Inflammatory macrophage treated with lipopolysaccharide for 4 hours (primary cell): ENCODE measurements at regions not wholly inside any gene's neighbourhood (a gene's known extent, or its start where the extent isn't known, plus 50 kb on each side); places are given as distances from the start of the nearest gene placed in this dataset.
"Not testable (repeated sequence)": the region's sequence is repeated elsewhere in the genome, so short reads cannot be mapped to it uniquely, and the experiment has no call there.

ENCODE experiments used
- DNase-seq: peaks from one replicate; pipeline ENCODE4 v3.0.0-alpha.2; 2020

DNA sequence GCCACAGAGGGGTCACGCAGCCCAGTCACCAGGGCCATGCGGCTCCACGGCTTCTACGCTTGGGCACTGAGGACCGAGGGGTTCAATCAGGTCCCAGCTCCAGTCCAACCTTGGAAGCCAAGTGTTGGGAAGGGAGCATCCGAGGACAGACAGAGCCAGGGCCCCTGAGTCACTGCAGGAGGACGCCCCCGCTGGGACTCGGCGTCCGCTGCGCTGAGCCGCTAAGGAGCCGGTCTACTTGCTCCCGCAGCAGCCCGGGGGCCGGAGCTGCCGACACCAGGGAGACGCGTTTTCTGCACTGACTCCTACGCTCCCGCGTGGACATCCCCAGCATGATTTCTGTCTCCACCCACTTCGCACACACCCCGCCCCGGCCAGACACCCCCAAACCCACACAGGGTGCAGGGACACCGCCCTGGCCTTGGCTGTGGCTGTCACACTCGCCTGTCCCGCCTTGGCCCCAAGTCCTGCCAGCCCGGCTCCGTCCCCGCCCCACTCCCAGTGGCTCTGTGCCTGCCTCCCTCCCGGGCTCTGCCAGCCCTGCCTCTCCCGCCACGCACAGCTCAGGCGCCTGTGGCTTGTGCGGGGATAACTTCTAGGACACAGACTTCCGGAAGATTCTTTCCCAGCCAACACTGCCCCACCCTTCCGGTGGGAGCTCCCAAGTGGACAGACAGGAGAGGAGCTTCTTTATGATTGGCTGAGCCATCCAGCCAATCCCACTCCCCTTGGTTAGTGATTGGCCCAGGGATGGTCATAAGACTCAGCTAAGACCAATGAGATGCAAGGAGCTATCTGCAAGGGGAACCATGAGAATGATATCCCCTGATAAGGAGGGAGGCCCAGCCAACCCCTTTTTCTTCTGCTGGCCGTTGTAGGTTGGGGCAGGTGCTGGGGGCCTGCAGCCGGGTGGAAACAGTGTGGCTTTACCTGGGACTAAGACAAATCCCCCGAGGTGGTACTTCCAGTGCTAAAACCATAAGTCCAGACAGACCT, 118.9 kb upstream of the SFSWAP start:
- DNase-seq, result no peak

DNA sequence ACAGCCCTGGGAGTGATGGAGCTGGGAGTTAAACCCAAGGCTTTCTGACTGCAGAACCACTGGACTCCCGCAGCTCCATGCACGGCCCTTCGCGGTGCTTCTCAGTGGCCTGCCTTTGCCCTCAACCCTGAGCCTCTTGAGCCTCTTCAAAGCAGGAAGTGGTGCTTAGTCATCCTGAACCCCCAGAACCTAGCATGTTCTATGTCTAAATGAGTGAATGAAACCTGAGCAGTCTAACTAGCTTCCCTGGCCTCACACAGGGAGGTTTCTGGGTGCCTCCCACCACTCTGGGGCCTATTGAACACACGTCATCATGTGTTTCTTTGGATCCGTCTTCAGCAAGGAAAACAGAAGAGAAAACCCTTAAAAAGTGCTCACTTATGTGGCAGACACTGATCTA, 117.9 kb upstream of the SFSWAP start:
- DNase-seq, result peak; percentile 22

DNA sequence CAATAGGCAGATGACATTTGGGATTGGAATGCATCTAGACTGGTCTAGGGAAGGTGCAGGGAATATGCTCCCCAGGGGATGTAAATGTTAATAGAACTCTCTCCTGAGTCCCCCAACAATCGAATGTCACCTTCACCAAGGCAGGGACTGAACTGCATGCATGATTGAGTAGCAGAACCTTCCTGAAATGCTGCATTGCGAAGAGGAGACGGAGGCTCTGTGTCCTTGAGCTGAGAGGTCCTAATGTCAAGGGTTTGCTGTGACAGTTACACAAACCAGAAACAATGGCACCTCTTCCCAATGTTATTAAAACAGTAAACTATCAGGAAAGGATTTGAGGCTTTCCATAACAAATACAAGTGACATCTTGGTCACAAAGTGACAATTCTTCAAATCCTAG, 117.5 kb upstream of the SFSWAP start:
- no peak for DNase-seq

DNA sequence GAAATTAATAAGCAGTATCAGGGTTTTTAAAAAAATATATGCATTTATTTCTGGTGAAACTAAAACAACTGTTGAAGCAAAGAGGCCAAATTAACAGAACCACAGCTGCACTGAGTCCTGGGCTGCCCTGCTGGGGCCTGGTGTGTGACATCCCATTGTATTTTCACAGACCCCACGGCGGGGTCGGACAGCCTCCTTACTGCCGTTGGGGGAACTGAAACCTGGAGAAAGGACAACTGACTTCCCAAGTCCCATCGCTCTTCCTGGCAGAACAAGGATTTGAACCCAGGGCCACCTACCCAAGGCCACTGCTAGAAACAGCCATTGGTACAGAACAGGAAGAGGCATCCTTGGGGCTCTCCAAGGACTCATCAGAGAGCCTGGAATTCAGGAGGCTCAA, 114.8 kb upstream of the SFSWAP start:
- DNase-seq, result no peak

GRCh38 chr12:131597333-131597732, 113.6 kb upstream of the SFSWAP start:
- DNase-seq, result no peak

DNA sequence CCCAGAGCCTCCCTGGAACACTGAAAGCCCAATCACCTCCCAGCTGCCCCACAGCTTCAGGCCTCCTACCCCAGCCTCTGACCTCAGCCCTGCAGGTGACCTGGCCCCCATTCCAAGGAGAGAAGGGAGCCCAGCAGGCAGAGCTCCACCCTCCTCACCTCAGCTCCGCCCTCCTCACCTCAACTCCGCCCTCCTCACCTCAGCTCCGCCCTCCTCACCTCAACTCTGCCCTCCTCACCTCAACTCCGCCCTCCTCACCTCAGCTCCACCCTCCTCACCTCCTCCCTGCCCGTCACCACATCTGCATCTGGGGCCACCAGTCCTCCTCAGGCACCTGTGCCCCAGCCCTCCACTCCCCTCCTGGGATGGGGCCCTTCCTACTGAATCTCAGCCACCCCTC, 112.2 kb upstream of the SFSWAP start:
- no peak for DNase-seq

- peak; percentile 16 for DNase-seq
Observed at GRCh38 chr12:131599190-131600159, 111.4 kb upstream of the SFSWAP start.

DNA sequence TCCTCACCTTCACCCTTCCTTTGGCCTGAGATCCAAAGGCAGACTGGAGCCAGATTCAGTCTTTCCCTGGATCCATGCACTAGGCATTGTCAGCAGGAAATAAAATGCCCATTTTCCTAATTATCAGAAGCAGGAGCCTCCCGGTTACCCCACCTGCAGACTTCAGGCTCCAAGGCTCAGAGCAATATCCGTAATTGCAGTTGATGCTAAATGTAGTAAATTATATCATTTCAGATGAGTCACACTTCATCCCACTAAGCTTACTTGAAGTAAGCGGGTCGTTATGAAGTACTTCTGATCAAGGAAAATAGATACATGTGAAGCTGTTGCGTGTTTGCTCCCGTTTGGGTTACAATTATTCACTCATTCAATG, 110.7 kb upstream of the SFSWAP start:
- no peak for DNase-seq

DNA sequence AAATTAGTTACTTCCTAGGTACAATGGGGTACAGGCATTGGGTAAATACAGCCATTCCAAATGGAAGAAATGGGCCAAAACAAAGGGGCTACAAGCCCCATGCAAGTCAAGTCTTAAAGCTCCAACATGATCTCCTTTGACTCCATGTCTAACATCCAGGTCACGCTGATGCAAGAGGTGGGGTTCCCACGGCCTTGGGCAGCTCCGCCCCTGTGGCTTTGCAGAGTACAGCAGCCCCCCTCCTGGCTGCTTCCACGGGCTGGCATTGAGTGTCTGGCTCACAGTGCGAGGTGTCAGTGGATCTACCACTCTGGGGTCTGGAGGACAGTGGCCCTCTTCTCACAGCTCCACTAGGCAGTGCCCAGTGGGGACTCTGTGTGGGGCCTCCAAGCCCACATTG, 109.4 kb upstream of the SFSWAP start:
- not testable (repeated sequence) for DNase-seq

DNA sequence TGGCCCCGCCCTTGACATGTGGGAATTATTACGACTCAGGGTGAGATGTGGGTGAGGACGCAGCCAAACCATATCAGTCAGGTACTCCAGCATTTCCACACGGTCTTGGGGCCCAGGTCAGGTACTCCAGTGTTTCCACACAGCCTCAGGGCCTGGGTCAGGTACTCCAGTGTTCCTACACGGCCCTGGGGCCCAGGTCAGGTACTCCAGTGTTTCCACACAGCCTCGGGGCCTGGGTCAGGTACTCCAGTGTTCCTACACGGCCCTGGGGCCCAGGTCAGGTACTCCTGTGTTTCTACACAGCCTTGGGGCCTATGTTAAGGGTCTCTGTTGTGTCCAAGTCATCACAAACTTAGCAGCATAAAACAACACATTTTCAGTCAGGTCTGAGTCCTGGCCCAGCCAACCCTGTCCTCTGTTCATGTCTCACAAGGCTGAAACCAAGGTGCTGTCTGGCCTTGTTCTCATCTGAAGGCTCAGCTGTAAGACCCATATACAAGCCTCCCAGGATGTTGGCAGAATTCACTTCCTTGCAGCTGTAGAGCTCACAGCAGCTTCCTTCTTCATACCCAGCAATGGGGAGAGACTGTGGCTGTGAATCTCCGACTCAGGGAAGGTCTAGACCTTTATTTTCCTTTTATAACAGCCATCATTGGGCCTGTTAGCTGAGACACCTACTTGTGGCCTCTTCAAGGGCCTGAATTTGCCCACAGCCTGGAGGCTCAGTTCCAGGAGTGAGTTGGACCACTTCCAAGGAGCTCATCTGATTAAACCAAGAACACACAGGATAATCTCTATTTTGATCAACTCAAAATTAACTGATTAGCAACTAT, 107.6 kb upstream of the SFSWAP start:
- DNase-seq, result no peak

GRCh38 chr12:131603939-131604795, 106.7 kb upstream of the SFSWAP start:
- DNase-seq, result peak; percentile 46

- no peak for DNase-seq
Observed at GRCh38 chr12:131604859-131605258, 106.0 kb upstream of the SFSWAP start.

- DNase-seq, result no peak
Observed at GRCh38 chr12:131605304-131605829, 105.5 kb upstream of the SFSWAP start.

DNA sequence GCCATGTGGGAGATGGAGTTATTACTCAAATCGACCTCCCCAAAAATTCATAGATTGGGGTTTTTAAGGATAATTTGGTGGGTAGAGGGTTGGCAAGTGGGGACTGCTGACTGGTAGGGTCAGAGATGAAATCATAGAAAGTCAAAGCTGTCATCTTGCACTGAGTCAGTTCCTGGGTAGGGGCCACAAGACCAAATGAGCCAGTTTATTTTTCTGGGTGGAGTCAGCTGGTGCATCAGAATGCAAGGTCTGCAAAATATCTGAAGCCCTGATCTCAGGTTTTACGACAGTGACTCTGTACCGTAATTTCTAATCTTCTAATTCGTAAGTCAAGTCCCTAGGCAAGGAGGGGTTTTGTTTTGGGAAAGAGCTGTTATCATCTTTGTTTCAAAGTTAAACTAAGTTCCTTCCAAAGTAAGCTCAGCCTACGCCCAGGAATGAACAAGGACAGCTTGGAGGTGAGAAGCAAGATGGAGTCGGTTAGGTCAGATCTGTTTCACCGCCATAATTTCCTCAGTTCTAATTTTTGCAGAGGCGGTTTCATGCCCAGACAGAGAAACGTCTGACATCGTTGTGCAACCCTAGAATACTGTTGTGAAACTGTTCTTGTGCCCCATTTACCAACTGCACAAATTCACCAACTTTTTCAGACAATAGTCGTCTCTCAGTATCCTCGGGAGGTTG, 104.5 kb upstream of the SFSWAP start:
- DNase-seq, result peak; percentile 85

DNA sequence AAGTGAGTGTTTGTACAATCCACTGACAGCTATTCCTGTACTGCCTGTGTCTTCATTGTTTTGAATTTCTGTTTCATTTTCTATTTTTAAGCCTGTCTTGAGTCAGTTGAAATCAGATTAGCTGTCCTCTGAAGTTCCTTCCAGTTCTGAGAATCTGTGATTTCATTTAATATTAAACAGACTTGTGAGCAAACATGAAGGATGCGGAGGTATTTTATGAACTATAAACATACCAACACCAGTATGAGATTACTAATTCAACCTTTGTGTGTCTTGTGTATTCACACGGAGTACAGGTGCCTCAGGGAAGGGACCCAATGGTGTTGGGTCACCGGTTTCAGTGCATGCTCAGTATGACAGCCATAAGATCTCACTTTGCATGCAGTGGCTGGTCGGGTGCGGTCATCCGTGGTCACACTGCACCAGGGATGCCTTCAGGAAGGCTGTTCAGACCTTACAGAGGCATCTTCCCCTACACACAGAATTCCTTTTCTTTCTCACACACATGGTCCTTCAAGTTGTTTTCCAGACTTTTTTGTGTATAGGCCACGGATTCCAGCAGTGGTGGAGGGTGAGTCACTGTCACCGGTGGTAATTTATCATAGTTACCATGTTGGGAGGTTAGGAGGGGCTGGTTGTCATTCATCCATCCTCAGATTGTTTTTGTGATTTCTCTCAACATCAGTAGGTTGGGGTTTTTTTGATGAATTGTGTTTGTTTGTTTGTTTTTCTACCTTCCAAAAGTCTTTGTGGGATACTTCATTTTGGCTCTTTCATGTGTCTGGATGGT, 103.0 kb upstream of the SFSWAP start:
- DNase-seq, result peak; percentile 70

GRCh38 chr12:131608740-131609690, 101.9 kb upstream of the SFSWAP start:
- DNase-seq, result peak; percentile 56

- no peak for DNase-seq
Observed at GRCh38 chr12:131609762-131610161, 101.1 kb upstream of the SFSWAP start.

- DNase-seq, result no peak
Observed at GRCh38 chr12:131610181-131610580, 100.7 kb upstream of the SFSWAP start.

DNA sequence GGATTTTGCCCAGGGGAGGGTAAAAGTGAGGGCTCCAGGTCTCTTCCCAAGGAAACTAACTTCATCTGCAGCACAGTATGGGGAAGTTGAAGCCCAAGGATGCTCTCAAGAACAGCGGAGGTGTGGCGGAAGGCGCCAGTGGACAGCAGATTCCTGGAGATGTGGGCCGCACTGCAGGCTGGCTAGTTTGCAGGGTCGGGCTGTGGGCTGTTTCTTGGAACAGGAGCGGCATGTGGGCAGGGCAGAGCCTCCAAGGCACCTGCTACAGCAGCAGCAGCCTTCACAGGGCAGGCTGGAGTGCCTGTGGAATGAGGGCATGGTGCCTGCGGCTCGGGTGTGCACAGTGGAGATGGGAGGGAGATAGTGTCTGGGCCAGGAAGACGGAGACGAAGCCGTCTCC, 100.0 kb upstream of the SFSWAP start:
- no peak for DNase-seq
